Right lung (tissue), 2 donors: ENCODE measurements at regions not wholly inside any gene's neighbourhood (a gene's known extent, or its start where the extent isn't known, plus 50 kb on each side); places are given as distances from the start of the nearest gene placed in this dataset.

Experiments
- DNase-seq, 2 donors: peaks; one replicate each; pipeline ENCODE4 v3.0.0-alpha.2; 2013

DNA sequence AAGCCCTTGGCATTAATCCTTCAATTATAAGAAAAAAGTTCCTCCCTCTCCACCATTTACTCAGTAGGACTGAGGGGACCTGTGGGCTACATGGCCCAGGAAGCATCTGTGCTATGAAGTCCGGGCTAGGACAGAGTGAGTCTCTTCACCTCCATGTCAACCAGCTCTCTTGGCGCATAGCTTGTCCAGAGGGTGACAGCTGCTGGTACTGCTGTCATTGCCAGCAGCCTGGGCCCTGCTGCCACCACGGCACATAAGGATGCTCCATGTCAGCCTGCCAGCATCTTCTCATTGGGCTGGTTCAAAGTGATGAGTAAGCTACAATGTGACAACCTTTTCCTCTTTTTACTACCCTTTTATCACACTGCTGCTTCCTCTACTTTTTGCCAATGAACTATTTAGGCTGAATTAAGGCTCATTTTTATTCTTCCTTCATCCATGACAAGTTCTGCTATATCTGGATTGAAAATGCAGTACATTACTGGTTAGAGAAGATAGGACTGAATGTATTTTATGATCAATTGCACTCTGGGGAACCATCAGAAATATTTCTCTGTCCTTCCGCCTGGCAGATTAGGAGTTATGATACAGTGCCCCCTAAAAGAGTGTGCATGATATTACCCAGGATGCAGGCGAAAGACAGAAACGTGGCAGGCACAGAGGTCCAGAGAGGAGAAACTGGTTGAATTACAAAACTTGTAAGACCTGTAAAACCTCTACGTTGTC, 258.9 kb upstream of the TNP1 start:
- no peak for DNase-seq

DNA sequence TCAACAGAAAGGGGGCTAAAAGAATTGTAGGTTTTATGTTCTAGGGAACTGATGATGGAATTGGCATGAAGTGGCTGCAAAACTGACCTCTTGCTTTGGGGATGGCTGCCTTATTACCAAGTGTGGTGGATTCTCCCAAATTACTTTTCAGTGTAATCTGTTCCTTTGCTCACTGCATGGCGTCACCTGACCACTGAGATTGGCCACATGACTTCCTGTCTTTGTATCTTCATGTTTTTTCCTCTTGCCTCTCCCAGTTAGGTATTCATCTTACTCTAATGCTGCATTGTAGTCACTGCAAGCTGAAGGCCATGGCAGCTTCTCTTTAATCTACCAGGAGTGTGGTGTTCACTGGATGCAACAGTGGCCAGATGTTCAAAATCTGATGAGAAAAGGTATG, 257.7 kb upstream of the TNP1 start:
- no peak for DNase-seq

DNA sequence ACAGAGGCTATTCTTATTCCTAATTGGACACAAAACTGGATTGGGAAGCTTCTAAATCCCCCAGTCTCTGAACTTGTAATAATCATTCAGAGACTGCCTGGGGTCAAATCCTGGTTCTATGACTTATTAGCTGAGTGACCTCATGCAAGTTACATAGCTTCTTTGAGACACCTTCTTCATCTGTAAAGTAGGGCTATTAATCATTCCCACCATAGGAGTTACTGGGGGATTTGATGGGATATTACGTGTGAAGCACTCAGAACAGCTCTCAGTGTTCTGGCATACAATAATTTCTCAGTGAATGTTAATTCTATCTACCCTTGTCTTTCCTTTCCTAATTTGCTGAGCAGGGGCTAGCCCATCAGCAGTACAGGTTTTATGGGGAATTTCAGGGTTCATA, 256.7 kb upstream of the TNP1 start:
- no peak for DNase-seq

DNA sequence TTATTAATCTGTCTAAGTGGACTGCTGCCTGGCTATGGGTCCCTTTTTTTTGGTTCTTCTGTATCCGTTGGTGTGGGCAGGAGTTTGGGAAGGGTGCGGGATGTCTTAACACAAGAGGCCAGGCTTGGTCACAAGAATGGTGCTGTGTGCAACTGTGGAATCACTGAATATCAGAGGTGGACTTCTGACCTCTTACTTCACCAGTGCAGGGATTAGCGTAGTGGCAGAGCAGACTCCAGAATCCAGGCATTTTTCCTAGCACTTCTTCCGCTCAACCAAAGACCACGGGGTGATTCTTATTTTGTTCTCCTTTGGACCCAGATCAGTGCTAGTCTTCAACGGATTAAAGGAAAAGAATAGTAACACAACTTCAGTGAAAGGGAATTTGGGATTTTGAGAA, 254.3 kb upstream of the TNP1 start:
- no peak for DNase-seq

DNA sequence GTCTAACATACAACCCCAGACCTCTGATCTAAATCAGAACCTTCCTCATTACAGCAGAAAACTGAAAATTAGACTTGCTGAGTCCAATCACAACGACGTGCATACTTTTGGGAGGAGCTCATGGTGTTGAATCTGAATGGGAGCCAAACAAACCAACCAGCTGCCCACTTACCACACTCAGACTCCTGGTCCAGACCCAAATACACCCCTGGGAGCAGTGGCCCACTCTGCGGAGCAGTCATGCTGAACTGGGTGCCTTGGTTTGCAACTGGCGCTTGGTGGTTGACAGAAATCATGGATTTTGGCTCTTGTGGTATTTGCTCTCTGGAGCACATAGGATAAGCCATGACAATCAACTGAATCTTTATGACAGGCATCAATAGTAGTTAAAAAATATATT, 253.6 kb upstream of the TNP1 start:
- DNase-seq, result no peak

DNA sequence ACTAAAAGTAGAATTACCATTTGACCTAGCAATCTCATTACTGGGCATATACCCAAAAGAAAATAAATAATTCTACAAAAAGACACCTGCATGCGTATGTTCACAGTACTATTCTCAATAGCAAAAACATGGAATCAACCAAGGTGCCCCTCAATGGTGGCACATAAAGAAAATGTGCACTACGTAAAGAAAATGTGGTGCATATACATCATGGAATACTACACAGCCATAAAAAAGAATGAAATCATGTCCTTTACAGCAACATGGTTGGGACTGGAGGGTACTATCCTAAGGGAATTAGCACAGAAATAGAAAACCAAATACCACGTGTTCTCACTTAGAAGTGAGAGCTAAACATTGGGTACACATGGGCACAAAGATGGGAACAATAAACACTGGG, 250.7 kb upstream of the TNP1 start:
- DNase-seq, result no peak

DNA sequence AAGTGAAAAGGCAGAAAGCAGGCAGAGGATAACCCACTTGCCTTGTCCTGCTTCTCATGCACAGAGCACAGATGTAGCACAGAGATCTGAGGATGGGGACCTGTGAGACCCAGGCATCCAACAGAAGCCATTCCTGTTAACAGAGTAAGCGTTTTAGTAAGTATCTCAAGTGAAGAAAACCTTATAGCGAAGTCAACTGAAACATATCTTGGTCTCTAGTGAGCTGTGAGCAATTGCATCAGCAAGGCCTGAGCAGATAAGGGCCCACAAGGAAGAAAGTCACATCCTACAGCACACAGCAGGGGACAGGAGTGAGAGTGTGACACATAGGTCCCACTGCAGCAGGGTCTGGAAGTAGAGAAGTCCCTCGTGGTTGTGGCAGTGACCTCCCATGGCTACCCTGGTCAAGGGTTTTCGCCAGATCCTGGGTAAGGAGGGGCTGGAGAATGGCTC, 248.7 kb upstream of the TNP1 start:
- DNase-seq, result no peak

DNA sequence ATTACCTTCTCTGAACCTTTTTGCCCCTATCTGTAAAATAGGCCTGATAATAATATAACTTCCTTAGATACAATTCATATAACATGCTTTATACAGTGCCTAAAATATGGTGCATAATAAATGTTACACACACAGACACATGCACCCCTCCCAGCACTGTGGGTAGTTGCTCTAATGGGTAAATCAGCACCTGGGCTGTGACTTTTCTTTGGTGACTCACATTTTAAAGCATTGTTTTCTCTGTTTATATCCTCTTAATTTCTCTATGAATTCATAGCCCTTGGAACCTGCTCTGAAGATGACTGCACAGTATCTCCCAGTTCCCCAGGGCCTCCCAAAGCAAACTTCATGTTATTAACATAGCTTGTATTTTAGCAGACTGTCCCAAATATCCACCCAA, 248.2 kb upstream of the TNP1 start:
- DNase-seq, result no peak

DNA sequence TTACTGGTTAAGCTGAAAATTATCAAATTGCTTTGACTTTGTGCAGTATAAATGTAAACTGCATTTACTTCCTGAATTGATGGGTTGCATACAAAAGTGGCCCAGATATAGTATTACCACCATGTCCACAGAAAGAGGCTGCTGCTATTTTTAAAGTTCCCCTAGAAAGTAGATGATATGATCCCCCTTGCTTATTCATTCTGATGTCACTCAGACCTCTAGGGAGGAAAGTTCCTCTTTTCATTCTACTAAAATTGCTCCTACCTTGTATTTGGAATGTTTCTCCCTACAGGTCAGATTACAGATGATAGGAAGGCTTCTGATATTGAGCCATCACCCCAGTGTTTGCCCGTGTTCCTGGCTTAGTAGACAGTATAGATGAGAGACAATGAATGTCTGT, 247.6 kb upstream of the TNP1 start:
- DNase-seq, result no peak

DNA sequence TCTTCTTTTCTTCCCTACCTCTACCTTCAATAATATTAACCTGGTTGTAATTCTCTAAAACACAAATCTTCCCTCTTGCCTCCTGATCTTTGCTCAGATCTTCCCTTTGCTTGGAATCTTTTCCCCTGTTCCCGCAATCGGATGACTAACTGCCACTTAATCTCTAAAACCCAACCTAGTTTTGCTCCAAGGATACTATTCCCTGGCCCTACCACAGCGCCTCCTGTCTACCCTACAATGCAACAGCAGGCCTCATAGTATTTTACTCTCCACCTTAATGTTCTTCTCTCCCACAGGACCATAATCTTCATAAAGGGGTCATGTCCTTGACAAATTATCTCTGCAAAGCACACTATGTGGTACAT, 246.8 kb upstream of the TNP1 start:
- DNase-seq, result no peak

DNA sequence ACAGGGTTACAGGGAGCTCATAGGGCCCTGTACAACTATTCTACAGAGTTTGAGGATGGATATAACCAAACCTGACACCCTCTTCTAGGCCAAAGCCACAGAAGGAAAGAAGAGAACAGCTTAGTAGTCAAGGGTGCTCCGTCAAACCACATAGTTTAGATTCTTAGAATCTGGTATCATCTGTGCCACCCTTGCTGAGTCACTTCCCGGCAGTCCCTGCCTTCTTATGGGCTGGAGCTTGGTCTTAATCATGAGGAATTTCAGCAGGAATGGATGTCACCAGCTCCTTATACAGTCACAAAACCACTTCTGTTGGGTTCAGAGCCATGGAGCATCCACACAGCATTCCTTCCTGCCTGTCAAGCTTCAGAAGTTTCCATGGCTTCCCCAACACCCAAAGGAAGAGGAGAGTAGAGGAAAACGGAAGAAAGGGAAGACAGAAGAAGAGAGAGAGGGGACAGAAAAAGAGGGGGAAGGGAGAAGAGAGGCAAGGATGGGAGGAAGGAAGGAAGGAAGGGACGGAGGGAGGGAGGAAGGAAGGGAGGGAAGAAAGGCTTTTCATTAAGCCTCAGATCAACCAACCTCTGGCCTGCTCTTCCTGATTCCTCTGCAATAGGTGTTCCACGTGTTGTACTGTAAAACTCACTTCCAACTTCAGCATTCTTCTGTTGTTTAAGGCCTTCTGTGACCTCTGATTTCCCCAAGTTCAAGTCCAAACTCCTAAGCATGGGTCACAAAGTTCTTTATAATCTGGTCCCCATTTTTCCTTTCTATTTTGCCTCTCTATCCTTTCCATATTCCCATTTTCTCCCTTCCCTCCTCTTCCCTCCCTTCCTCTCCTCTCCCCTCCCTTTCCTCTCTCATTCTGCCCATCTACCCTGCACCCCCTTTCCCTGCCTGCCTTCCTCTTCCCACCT, 246.1 kb upstream of the TNP1 start:
- no peak for DNase-seq

DNA sequence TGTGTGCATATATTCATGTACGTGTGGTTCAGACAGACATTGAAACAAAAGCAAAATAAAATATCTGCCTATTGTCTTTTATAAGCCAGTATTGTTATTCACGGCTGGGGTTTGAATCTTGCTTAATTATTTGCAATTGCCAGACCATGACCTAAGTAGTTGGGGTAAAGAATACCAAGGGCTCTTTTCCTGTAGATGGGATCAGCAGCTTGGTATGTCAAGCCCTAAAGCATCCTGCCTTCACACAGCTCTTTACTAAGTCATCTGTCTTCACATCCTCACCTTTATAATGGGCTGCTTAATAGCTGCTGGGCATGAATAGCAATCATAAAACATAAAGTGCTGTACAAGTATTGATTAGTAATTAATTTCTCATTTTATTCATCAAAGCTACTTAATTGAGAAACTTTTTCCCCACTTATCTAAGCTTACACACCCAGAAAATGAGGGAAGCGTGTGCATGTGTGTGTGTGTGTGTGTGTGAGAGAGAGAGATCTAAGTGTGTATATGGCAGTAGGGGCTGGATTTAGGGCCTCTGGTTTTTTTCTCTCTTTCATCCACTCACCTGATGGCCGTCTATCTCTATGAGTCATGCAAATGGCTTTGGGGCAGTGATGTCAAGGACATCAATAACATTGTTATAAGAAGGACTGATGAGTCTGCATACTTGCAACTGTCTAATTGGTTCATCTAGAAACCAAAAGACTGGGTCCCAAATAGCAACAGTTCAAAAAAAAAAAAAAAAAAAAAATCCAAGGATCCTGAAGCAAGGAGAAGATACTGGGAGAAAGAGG, 244.1 kb upstream of the TNP1 start:
- no peak for DNase-seq

DNA sequence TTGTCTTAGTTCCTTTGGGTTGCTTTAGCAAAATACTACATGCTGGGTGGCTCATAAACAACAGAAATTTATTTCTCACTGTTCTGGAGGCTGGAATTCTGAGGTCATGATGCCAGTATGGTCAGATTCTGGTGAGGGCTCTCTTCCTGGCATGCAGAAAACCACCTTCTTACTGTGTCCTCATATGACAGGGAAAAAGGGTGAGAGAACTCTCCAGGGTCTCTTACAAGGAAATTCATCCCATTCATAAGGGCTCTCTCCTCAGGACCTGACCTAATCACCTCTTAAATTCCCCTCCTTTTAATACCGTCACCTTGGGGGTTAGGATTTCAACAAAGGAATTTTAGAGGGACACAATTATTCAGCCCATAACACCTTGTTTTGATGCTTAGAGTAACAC, 243.1 kb upstream of the TNP1 start:
- no peak for DNase-seq

DNA sequence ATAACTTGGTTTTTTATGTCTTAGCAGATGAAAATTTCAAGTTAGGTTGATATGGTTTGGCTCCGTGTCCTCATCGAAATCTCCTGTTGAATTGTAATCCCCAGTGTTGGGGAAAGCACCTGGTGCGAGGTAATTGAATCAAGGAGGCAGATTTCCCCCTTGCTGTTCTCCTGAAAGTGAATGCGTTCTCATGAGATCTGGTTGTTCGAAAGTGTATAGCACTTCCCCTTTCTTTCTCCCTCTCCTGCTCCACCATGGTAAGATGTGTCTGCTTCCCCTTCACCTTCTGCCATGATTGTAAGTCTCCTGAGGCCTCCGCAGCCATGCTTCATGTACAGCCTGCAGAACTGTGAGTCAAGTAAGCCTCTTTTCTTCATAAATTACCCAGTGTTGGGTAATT, 242.1 kb upstream of the TNP1 start:
- DNase-seq, result no peak

DNA sequence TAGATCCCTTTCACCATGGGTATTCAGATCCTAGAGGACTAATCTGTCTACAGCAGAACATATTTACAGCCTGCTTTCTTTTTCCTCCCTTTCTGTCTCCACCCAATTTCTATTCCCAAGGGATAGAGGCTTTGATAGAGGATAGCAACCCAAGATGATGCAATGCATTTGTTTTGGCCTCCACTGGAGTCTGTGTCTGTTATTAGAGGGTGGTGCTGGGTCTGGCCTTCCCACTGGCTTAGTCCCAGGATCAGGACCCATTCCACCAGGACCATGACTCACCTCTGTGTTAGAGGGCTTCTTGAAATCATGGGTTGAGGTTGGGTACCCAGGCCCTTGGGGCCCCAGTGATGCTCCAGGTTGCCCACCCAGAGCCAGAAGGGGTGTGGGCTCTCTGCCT, 239.7 kb upstream of the TNP1 start:
- DNase-seq, result no peak

DNA sequence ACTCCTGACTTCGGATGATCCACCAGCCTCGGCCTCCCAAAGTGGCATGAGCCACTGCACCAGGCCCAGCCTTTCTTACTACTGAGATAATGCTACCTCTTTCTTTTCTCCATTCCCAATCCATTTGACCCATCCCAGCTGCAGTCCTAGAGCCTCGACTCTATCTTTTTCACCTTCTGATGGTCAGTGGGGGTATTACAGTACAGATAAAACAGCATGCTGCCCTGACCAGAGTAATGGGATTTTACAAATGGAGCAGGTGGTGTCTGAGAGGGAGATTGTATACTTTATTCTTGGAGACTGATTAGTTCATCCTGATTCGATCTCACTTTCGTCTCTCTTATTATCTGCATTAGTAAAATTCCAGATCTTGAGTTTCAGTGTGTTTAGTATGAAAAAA, 238.6 kb upstream of the TNP1 start:
- no peak for DNase-seq

DNA sequence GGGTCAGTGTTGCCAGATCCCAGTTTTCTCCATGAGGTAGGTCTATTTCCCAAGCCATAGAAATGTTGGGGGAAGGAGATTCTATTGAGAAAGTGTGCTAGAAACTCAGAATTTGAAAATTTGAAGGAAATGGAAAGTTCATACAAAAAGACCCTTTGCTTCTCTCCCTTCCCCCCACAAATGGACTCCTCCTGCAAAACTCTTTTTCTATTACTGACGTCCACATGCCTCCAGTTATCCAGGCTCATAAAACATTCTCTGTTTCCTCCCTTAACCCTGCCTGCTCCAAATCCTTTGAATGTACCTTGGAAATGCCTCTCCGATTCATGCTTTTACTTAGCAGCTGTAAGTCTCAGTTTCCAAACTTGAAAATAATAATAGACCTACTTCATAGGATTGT, 237.5 kb upstream of the TNP1 start:
- DNase-seq, result no peak

DNA sequence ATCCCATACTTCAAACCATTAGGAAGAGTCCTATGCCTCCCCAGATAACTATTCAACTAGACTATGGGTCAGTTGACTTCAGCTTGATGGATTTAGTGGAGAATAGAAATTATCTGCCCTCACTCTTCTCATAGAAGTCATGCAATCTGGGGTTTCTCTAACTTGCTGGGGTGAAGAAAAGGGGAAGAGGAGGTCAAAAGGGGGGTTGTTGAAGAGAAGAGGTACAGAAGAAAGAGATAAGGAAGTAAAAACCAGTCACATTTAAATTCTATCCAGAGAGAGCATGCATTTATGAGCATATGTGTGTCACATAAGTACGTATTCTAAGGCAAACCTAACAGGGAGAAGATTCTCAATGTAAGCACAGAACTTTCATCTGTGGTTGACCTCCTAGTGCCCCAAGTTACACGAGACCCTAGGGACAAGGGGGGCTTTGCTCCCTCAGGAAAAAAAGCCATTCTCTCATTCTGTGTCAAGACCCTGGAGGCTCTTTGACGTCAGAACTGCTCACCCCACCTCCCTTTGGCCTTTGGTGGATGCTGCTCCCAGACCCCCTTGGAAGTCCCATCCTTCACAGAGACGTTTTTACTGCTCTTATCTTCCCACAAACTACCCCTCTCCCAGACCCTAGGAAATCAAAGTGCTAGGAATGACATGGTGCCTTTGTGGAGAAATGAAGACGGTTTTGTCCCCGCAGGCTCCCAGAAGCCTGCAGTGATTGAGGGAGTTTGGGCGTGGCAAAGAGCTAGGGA, 236.8 kb upstream of the TNP1 start:
- no peak for DNase-seq

DNA sequence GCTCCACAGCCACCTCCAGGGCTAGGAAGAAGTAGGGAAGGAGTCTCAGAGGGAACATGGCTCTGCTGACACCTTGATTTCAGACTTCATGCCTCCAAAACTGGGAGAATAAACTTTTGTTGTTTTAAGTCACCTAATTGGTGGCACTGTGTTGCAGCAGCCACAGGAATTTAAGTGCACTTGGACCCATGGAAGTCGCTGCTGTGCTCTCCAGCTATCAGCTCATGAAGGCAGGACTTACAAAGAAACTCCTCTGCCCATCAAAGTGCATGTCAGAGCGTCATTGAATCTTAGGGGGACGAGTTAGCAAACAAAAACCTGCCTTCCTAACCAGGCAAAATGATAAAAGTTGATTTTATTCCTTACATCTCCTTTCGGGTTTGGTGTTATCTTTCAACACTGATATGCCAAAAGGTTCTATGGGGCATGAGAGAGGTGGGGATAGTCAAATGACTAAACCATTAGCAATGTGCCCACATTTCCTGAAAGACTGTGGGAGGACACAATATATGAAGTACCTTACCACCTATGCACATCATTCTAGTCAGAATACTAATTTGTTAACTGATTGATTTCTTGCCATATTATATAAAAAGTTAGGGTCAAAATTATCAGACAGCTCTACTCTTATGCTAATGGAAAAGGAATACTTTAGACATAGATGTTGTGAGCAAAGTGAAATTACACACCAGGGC, 235.8 kb upstream of the TNP1 start:
- no peak for DNase-seq

DNA sequence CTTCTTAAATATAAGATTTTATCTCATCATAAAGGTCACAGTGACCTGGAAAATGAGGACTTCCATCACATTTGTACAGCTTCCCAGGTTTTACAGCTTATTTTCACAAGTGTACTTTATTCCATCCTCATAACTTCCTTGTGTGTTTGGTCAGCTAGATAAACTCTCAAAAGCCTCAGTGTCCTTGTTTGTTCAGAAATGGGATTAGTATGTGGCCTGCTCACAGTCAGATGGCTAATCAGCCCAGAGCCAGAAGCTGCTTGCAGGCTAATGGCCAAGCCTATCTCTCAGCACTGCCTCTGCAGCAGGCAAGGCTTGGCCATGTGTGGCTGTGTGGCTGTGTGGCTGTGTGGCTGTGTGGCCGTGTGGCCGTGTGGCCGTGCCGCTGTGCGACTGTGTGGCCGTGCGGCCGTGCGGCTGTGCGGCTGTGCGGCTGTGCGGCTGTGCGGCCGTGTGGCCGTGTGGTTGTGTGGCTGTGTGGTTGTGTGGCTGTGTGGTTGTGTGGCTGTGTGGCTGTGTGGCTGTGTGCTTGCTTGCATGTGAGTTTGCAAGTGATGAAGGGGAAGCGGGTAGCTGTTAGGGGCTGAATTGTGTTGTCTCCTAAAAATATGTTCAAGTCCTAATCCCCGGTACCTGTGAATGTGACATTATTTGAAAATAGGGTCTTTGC, 233.0 kb upstream of the TNP1 start:
- DNase-seq, result no peak

DNA sequence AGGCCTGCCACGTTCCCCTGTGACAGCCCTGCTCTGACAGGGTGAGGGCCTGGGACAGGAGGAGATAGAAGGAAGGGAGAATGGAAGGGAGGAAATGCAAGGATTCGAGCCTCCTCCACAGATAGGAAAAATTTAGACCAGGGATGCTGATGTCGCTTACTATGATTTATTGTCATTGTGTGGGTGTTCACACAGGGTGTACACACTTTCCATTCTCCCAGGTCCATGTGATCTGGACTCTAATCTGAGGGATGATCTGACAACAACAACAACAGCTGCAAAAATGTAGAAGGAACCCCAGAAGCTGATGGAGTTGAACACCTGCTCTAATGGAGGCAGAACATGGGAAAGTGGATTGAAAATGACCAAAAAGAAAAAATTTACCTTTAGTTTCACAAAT, 231.7 kb upstream of the TNP1 start:
- no peak for DNase-seq
